T follicular helper cell (primary cell): ENCODE measurements at regions not wholly inside any gene's neighbourhood (a gene's known extent, or its start where the extent isn't known, plus 50 kb on each side); places are given as distances from the start of the nearest gene placed in this dataset.
"Not testable (repeated sequence)": the region's sequence is repeated elsewhere in the genome, so short reads cannot be mapped to it uniquely, and the experiment has no call there.

Experiments
- DNase-seq: peaks from one replicate; pipeline ENCODE4 v3.0.0-alpha.2; 2020; ENCODE audit warnings: low read depth

GRCh38 chr6:164107297-164107995, 692.9 kb downstream of the QKI start:
- no peak for DNase-seq

GRCh38 chr6:164106345-164106769, 691.8 kb downstream of the QKI start:
- DNase-seq: no peak

- no peak for DNase-seq
These were observed 691.2 kb downstream of the QKI start for GRCh38 chr6:164105705-164106104.

GRCh38 chr6:164104432-164104831, 689.9 kb downstream of the QKI start:
- no peak for DNase-seq

GRCh38 chr6:164102693-164103092, 688.2 kb downstream of the QKI start:
- no peak for DNase-seq

- DNase-seq: no peak
These were observed 687.3 kb downstream of the QKI start for GRCh38 chr6:164101859-164102258.

GRCh38 chr6:164099269-164099865, 684.8 kb downstream of the QKI start:
- no peak for DNase-seq

GRCh38 chr6:164098857-164099267, 684.3 kb downstream of the QKI start:
- DNase-seq: no peak

- DNase-seq: no peak
These were observed 683.3 kb downstream of the QKI start for GRCh38 chr6:164097551-164098398.

GRCh38 chr6:164097056-164097455, 682.5 kb downstream of the QKI start:
- no peak for DNase-seq

- no peak for DNase-seq
These were observed 680.5 kb downstream of the QKI start for GRCh38 chr6:164095056-164095455.

- DNase-seq: no peak
These were observed 673.4 kb downstream of the QKI start for GRCh38 chr6:164087870-164088269.

GRCh38 chr6:164087211-164087610, 672.7 kb downstream of the QKI start:
- no peak for DNase-seq

- DNase-seq: no peak
These were observed 671.8 kb downstream of the QKI start for GRCh38 chr6:164086076-164086887.

- DNase-seq: no peak
These were observed 670.9 kb downstream of the QKI start for GRCh38 chr6:164085091-164086075.

- DNase-seq: no peak
These were observed 664.7 kb downstream of the QKI start for GRCh38 chr6:164079275-164079600.

- DNase-seq: no peak
These were observed 664.2 kb downstream of the QKI start for GRCh38 chr6:164078532-164079274.

- not testable (repeated sequence) for DNase-seq
These were observed 662.5 kb downstream of the QKI start for GRCh38 chr6:164076818-164077532.

GRCh38 chr6:164075981-164076615, 661.6 kb downstream of the QKI start:
- DNase-seq: no peak
